ENCODE measurements at regions not wholly inside any gene's neighbourhood (a gene's known extent, or its start where the extent isn't known, plus 50 kb on each side); places are given as distances from the start of the nearest gene placed in this dataset.

- Histone ChIP-seq H3K36me3 (replicated peaks in 1 of 2; ENCODE audit: control insufficient read depth in 1 of 2, insufficient read depth in 2 of 2, low read length in 2 of 2) (no peaks in the 10 kb centered on the region), H3K9me3 (ENCODE audit: low read length) (peaks cover 6% of the 10 kb centered on the region; the same call in 1 of the 2 replicates), H3K9ac (ENCODE audit: insufficient read depth, low read depth, low read length) (no peak overlapping the region), H2AFZ (ENCODE audit: low read length) (no peak overlapping the region), H3K27me3 (ENCODE audit: control insufficient read depth in 1 of 2, insufficient read depth in 2 of 2, low read length in 2 of 2) (no peaks in the 10 kb centered on the region), H3K27ac (ENCODE audit: extremely low read length, insufficient read depth, low read length) (no peak overlapping the region), H3K4me3 (replicated peaks in 1 of 3; ENCODE audit: insufficient read depth in 1 of 3, low read depth in 2 of 3, low read length in 3 of 3) (no peak overlapping the region), H3K79me2 (ENCODE audit: insufficient read depth, low read length) (no peaks in the 10 kb centered on the region), H3K4me1 (ENCODE audit: insufficient read depth, low read length) (no peaks in the 10 kb centered on the region), H4K20me1 (ENCODE audit: insufficient read depth, low read length) (no peaks in the 10 kb centered on the region), H3K4me2 (ENCODE audit: low read depth, low read length) (no peak overlapping the region)
- CTCF ChIA-PET (ENCODE audit: low intra/inter-chr PET ratio, low total read pairs): no interaction called here
- no TSS peak for BruUV-seq (replicated peaks)
- in situ Hi-C loops (cut with HindIII; ENCODE audit: extremely low pct_ligation_motif_present, low pct_unique_long_range_greater_than_20kb): no loop called here
- intact Hi-C loops (cut with micrococcal nuclease; ENCODE audit: unreplicated experiment): no loop called here
- POLR2A ChIA-PET: no interaction called here
- FAIRE-seq (no peak), DNase-seq (ENCODE audit: low spot score) (no peak), ATAC-seq (no peak)
- TF ChIP-seq ZNF75D (CRISPR knock-in tag; IDR thresholded peaks at IDR 0.05; ENCODE audit: borderline replicate concordance) (no peak), ZNF34 (CRISPR knock-in tag; IDR thresholded peaks at IDR 0.05; ENCODE audit: borderline replicate concordance) (no peak), NFATC3 (CRISPR knock-in tag; IDR thresholded peaks at IDR 0.05) (no peak), ZNF841 (CRISPR knock-in tag; IDR thresholded peaks at IDR 0.05; ENCODE audit: borderline replicate concordance) (no peak), ZFP36 (IDR thresholded peaks at IDR 0.05; ENCODE audit: borderline replicate concordance, low read depth, low read length, partially characterized antibody) (no peak)
- TF ChIP-seq, protein P1, sequence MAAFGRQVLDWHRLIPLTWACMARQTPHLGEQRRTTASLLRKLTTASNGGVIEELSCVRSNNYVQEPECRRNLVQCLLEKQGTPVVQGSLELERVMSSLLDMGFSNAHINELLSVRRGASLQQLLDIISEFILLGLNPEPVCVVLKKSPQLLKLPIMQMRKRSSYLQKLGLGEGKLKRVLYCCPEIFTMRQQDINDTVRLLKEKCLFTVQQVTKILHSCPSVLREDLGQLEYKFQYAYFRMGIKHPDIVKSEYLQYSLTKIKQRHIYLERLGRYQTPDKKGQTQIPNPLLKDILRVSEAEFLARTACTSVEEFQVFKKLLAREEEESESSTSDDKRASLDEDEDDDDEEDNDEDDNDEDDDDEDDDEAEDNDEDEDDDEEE (CRISPR knock-in tag; IDR thresholded peaks at IDR 0.05): no peak
- WGBS (ENCODE audit: low lambda C conversion rate): 0% methylated on average over 1 of the region's 1 CpG
These were observed 375.5 kb downstream of the PAX1 start for GRCh38 chr20:22080985-22081384.

GRCh38 chr20:22074635-22075034 is 369.2 kb downstream of the PAX1 start:
- no peaks in the 10 kb centered on the region for H4K20me1 ChIP-seq (ENCODE audit: insufficient read depth, low read length)
- no peaks in the 10 kb centered on the region for H3K9me3 ChIP-seq (ENCODE audit: low read length)
- no peak overlapping the region for H2AFZ ChIP-seq (ENCODE audit: low read length)
- DNase-seq (ENCODE audit: low spot score) (no peak), FAIRE-seq (no peak), ATAC-seq (no peak)
- no TSS peak for BruUV-seq (replicated peaks)
- H3K4me2 ChIP-seq (ENCODE audit: low read depth, low read length): no peak overlapping the region
- no peaks in the 10 kb centered on the region for H3K36me3 ChIP-seq (replicated peaks in 1 of 2; ENCODE audit: control insufficient read depth in 1 of 2, insufficient read depth in 2 of 2, low read length in 2 of 2)
- no peaks in the 10 kb centered on the region for H3K79me2 ChIP-seq (ENCODE audit: insufficient read depth, low read length)
- H3K27ac ChIP-seq (ENCODE audit: extremely low read length, insufficient read depth, low read length): no peak overlapping the region
- H3K27me3 ChIP-seq (ENCODE audit: control insufficient read depth in 1 of 2, insufficient read depth in 2 of 2, low read length in 2 of 2): no peaks in the 10 kb centered on the region
- no peak overlapping the region for H3K9ac ChIP-seq (ENCODE audit: insufficient read depth, low read depth, low read length)
- intact Hi-C loops (cut with micrococcal nuclease; ENCODE audit: unreplicated experiment) (no loop called here), in situ Hi-C loops (cut with HindIII; ENCODE audit: extremely low pct_ligation_motif_present, low pct_unique_long_range_greater_than_20kb) (no loop called here)
- CTCF ChIA-PET (ENCODE audit: low intra/inter-chr PET ratio, low total read pairs): no interaction called here
- H3K4me1 ChIP-seq (ENCODE audit: insufficient read depth, low read length): no peaks in the 10 kb centered on the region
- 5% methylated on average over 1 of the region's 1 CpG for WGBS (ENCODE audit: low lambda C conversion rate)
- H3K4me3 ChIP-seq (replicated peaks in 1 of 3; ENCODE audit: insufficient read depth in 1 of 3, low read depth in 2 of 3, low read length in 3 of 3): no peak overlapping the region
- POLR2A ChIA-PET: no interaction called here
- TF ChIP-seq BRD4 (CRISPR knock-in tag; IDR thresholded peaks at IDR 0.05) (no peak), SNAPC4 (CRISPR knock-in tag; IDR thresholded peaks at IDR 0.05) (no peak), MED8 (CRISPR knock-in tag; IDR thresholded peaks at IDR 0.05; ENCODE audit: insufficient replicate concordance) (no peak), NFYB (CRISPR knock-in tag; IDR thresholded peaks at IDR 0.05) (no peak), RNF2 (conservative IDR thresholded peaks at IDR 0.05; ENCODE audit: low read depth) (no peak), ZNF34 (CRISPR knock-in tag; IDR thresholded peaks at IDR 0.05; ENCODE audit: borderline replicate concordance) (no peak), MAFK (conservative IDR thresholded peaks at IDR 0.05 in 1 of 2, IDR thresholded peaks at IDR 0.05 in 1 of 2; ENCODE audit: low read length in 2 of 2) (peak; percentile 96 to 99), FOSL2 (CRISPR knock-in tag; IDR thresholded peaks at IDR 0.05) (no peak)
- TF ChIP-seq, protein P2, sequence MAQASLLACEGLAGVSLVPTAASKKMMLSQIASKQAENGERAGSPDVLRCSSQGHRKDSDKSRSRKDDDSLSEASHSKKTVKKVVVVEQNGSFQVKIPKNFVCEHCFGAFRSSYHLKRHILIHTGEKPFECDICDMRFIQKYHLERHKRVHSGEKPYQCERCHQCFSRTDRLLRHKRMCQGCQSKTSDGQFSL (CRISPR knock-in tag; IDR thresholded peaks at IDR 0.05): no peak

Data from HepG2 (cell line).